HG03565 (cell line): ENCODE measurements at regions not wholly inside any gene's neighbourhood (a gene's known extent, or its start where the extent isn't known, plus 50 kb on each side); places are given as distances from the start of the nearest gene placed in this dataset.
"Not testable (repeated sequence)": the region's sequence is repeated elsewhere in the genome, so short reads cannot be mapped to it uniquely, and the experiment has no call there.

Source experiments
- ATAC-seq: cut with Tn5 transposase; IDR thresholded peaks from one replicate; pipeline ENCODE4 v1.9.1; 2021; ENCODE audit warnings: mild to moderate bottlenecking, moderate library complexity; ENCODE audit not compliant: unreplicated experiment

GRCh38 chr2:147331790-147332419 lies 512.9 kb upstream of the ACVR2A start:
- peak; percentile 59 for ATAC-seq

- no peak for ATAC-seq
Observed at GRCh38 chr2:147330925-147331324, 513.9 kb upstream of the ACVR2A start.

- peak; percentile 46 for ATAC-seq
Observed at GRCh38 chr2:147327613-147328012, 517.2 kb upstream of the ACVR2A start.

- no peak for ATAC-seq
Observed at GRCh38 chr2:147325990-147326389, 518.8 kb upstream of the ACVR2A start.

DNA sequence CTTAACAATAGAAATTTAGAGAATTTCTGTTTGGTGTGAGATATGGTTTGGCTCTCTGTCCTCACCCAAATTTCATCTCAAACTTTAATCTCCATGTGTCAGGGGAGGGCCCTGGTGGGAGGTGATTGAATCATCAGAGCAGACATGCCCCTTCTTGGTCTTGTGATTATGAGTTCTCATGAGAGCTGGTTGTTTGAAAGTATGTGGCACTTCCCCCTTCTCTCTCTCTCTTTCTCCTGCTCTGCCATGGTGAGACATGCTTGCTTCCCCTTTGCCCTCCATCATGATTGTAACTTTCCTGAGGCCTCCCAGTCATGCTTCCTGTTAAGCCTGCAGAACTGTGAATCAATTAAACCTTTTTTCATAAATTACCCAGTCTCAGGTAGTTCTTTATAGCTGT lies 524.7 kb upstream of the ACVR2A start:
- no peak for ATAC-seq

DNA sequence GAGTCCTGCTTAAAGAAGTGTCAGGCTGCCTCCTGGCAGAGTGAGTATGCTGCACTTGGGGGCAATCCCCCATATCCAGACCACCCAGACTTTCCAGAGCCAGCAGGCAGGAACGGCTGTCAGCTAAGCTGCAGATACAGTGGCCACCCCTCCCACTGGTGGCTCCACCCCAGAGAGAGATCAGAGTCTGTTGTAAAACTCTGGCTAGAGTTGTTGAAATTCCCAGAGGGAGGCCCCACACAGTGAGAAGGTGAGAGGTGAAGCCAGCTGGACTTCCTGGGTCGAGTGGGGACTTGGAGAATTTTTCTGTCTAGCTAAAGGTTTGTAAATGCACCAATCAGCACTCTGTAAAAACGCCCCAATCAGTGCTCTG lies 533.8 kb upstream of the ACVR2A start:
- no peak for ATAC-seq

DNA sequence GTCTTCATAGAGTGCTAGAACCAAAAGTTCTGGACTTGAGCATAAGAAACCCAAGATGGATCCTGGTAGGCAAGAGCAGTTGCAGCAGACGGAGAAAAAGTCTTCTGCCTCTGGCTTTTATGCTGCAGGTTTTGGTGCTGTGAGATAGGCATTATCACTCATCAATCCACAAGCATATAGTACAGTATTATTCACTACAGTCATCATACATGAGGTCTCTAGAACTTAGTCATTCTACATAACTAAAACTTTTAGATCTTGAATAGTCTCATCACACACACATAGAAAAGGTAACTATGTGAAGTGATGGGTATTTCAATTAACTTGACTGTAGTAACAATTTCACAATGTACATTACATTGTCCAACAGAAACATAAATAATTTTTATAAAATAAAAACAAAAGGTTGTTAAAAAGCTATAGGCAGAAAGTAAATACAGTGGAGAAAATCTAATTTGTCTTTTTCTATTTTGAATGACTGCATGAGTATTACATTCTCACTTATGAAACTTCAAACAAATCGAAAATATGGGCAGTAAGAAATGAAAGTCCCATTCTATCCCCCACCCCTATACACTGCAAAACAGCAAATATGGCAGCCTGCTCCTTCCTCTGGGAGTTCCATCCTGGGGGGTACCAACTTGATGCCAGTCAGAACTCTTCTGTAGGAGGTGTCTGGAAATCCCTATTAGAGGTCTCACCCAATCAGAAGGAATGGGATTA lies 534.3 kb upstream of the ACVR2A start:
- no peak for ATAC-seq

DNA sequence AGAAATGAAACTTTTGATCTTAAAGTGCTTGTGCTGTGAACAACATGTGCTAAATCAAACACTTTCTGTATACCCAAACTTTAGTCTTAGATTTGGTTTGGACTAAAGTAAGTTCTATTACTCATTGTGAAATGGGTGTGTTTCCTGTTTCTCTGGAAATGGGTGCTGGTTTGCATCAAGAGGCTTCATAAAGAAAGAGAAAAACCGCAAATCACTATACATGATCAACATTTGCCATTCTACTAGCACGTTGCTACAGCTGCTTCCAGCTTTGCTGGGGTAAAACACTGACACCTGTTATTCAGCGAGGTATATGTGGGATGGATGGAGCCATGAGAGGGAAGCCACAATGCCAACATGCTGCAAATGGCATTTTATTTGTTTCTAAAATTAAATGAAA lies 547.0 kb upstream of the ACVR2A start:
- ATAC-seq: peak; percentile 97

GRCh38 chr2:147294825-147295392 lies 549.9 kb upstream of the ACVR2A start:
- ATAC-seq: no peak

DNA sequence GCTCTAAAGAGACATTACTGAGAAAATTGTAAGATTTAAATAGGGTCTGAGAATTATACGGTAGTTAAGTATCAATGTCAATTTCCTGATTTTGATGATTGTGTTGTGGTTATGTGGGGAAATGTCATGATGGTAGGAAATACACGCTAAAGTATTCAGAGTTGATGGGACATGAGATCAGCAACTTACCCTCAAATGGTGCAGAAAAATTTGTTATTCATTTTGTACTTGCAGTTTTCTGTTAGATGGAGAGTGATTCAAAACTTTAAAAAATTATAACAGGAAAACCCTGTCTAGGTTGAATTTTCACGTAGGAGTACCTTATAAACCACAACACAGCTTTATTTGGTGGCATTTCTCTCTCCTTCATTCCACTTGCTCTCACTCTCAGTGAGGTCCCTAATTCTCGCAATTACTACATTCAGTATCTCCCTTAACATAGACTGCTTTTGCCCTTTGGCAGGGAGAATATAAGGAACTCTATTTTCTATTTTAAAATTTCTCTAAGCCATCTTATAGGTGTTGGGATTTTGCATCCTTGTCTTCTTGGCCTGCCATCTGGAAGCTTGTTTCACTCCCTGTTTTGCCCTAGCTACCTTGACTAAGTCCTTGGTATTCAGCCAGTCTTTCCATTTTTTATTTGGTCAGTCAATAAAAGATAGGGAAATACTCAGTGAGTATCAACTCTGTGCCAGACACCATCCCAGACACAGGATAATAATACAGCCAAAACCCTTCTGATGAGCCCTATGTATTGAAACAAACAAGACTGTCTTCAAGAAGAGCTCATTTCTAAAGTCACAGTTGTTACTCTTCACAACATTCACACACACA lies 550.6 kb upstream of the ACVR2A start:
- no peak for ATAC-seq

DNA sequence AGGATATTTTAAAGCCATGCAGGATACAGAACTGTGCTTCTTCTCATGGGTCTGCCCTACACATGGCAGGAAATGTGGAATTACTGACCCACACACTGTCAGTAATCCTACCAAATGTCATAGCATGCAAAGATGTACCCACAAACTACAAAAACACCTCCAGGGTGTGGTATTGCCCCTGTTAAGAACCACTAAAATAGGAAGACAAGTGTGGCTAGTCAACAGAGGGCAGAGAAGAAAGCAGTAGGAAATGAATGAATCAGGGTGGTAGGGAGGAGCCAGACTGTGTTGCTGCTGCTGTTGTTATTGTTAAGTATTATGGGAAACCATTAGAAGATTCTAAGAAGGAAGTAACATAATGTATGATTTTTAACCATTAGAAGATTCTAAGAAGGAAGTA lies 556.7 kb upstream of the ACVR2A start:
- ATAC-seq: no peak

GRCh38 chr2:147275943-147276342 lies 568.9 kb upstream of the ACVR2A start:
- no peak for ATAC-seq

- no peak for ATAC-seq
Observed at GRCh38 chr2:147273628-147274027, 571.2 kb upstream of the ACVR2A start.

- no peak for ATAC-seq
Observed at GRCh38 chr2:147273106-147273505, 571.7 kb upstream of the ACVR2A start.

- not testable (repeated sequence) for ATAC-seq
Observed at GRCh38 chr2:147269581-147269980, 575.2 kb upstream of the ACVR2A start.

DNA sequence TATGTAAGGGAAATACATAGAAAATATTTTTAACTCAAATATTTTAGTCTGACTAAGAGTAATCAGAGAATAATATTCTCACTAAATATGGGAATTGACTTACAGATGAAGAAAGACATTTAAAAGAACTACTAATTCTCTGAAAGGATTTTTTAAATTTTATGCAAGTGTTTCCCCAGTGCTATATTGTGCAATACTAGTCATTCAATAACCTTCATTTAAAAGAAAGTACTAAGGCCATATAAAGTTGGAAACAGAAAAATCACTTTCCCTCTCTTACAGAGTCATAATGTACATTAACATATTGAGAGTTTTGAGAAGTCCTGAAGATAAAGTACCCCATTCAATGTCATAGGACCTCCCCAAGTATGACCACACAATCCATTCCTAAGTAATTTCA lies 584.6 kb upstream of the ACVR2A start:
- ATAC-seq: no peak

DNA sequence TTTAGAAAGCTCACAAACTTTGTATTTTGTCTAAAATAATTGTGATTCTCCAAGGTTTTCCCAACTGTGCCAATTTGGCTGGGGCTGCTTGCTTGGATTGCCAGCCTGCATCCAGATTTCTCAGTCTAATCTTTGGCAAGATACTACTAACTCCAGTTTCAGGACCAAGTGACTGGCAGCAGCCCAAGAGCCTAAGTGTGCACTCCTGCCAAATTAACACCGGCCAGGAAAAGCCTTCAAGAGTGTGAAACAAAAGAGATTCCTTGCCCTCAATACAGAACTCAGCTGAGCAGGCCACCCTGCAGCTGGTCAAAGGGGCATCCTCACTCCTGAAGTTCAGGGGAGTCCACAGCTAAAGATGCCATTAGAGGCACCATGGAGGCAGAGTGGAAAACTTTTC lies 589.0 kb upstream of the ACVR2A start:
- ATAC-seq: no peak

GRCh38 chr2:147250652-147251356 lies 594.0 kb upstream of the ACVR2A start:
- peak; percentile 55 for ATAC-seq

DNA sequence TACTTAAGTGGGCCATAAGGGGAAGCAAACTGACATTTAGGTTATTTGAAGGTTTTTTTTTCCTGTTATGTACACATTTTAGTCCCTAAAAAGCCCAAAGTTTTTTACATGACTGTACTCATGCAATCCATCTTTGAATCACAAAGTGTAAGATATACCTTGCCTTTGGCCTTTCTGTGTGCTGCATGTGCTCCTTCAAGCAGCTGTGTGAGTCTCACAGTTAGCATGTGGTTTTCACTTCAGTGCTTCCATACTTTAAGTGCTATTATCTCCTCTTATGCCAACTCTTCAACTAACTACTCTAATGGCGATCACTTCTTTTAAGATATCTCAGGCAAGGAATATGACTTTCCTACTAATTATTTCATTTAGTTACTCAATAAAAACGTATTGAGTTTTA lies 597.1 kb upstream of the ACVR2A start:
- no peak for ATAC-seq

DNA sequence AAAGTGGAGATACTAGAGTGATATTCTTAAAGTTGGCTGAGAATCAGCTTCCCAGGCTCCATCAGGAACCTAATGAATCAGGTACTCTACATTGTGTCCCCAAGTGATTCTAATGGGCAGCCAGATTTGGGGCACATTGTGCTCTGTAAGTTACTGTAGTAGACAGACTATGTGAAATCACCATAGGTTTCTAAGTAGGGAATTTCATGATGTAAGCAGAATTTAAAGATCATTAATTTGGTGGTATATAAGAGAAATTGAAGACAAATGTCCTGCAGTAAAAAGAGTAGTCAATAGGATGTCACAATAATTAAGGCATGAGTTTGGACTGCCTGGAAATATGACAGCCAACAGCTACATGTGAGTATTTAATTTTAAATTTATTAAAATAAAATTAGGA lies 602.4 kb upstream of the ACVR2A start:
- ATAC-seq: no peak

GRCh38 chr2:147236601-147237000 lies 608.2 kb upstream of the ACVR2A start:
- no peak for ATAC-seq
